GM23338 (cell line): ENCODE measurements at regions not wholly inside any gene's neighbourhood (a gene's known extent, or its start where the extent isn't known, plus 50 kb on each side); places are given as distances from the start of the nearest gene placed in this dataset.

Experiments used
- ATAC-seq: fragments of 200-7000 bp; cut with Tn5 transposase; 3 replicates; pipeline ENCODE4 v1.9.1; 2020
- DNase-seq: peaks from one replicate; pipeline ENCODE4 v3.0.0-alpha.2; 2015; ENCODE audit warnings: low spot score
- H2AFZ ChIP-seq: fragments of 200-600 bp; sonication (generic); 2 replicates; pipeline ENCODE4 v1.8.0; 2016; ENCODE audit warnings: antibody characterized with exemption, mild to moderate bottlenecking, moderate library complexity
- H3F3A ChIP-seq: fragments of 200-600 bp; sonication (generic); replicated peaks from 2 replicates; pipeline ENCODE4 v1.8.0; 2017; ENCODE audit warnings: antibody characterized with exemption, mixed run types, low read depth
- H3K27ac ChIP-seq: fragments of 200-600 bp; sonication (generic); 2 replicates; pipeline ENCODE4 v1.6.1; 2016; ENCODE audit warnings: low read depth
- H3K27me3 ChIP-seq: fragments of 200-600 bp; sonication (generic); 2 replicates; pipeline ENCODE4 v1.8.0; 2016; ENCODE audit warnings: mild to moderate bottlenecking, mixed run types, moderate library complexity; ENCODE audit not compliant: insufficient read depth
- H3K36me3 ChIP-seq: fragments of 200-600 bp; sonication (generic); 2 replicates; pipeline ENCODE4 v1.8.0; 2016; ENCODE audit warnings: mild to moderate bottlenecking; ENCODE audit not compliant: insufficient read depth
- H3K4me1 ChIP-seq: fragments of 200-600 bp; sonication (generic); 2 replicates; pipeline ENCODE4 v1.8.0; 2016; ENCODE audit warnings: mild to moderate bottlenecking, moderate library complexity; ENCODE audit not compliant: insufficient read depth
- H3K4me2 ChIP-seq: fragments of 200-600 bp; sonication (generic); 2 replicates; pipeline ENCODE4 v1.7.1; 2017; ENCODE audit warnings: mixed run types
- H3K4me3 ChIP-seq: fragments of 200-600 bp; sonication (generic); 2 replicates; pipeline ENCODE4 v1.6.1; 2016; ENCODE audit warnings: mixed run types
- H3K79me2 ChIP-seq: fragments of 200-600 bp; sonication (generic); replicated peaks from 2 replicates; pipeline ENCODE4 v1.8.0; 2017; ENCODE audit warnings: mild to moderate bottlenecking; ENCODE audit not compliant: insufficient read depth
- H3K9me2 ChIP-seq: fragments of 200-600 bp; sonication (generic); 2 replicates; pipeline ENCODE4 v1.8.0; 2017; ENCODE audit not compliant: insufficient read depth
- H4K20me1 ChIP-seq: fragments of 200-600 bp; sonication (generic); replicated peaks from 2 replicates; pipeline ENCODE4 v1.8.0; 2017; ENCODE audit warnings: mild to moderate bottlenecking; ENCODE audit not compliant: insufficient read depth
- H3K27ac Mint-ChIP-seq: 2 replicates; pipeline ENCODE4 v1.8.0; 2020; ENCODE audit warnings: inconsistent platforms, mild to moderate bottlenecking, moderate library complexity, mixed read lengths
- H3K27me3 Mint-ChIP-seq: 3 replicates; pipeline ENCODE4 v1.8.0; 2022; ENCODE audit warnings: low read depth, mild to moderate bottlenecking, moderate library complexity, mixed read lengths, inconsistent platforms; ENCODE audit not compliant: insufficient read depth, poor library complexity
- H3K36me3 Mint-ChIP-seq: 3 replicates; pipeline ENCODE4 v1.8.0; 2021; ENCODE audit warnings: low read depth, mild to moderate bottlenecking, inconsistent platforms, moderate library complexity, mixed read lengths
- H3K4me1 Mint-ChIP-seq: 3 replicates; pipeline ENCODE4 v1.8.0; 2020; ENCODE audit warnings: mild to moderate bottlenecking, inconsistent platforms, mixed read lengths
- H3K4me3 Mint-ChIP-seq: 3 replicates; pipeline ENCODE4 v1.8.0; 2021; ENCODE audit warnings: moderate library complexity, mild to moderate bottlenecking, inconsistent platforms, mixed read lengths
- H3K9me3 Mint-ChIP-seq: 3 replicates; pipeline ENCODE4 v1.8.0; 2020; ENCODE audit warnings: moderate library complexity, mild to moderate bottlenecking, inconsistent platforms, mixed read lengths
- CTCF ChIP-seq, 2 experiments: fragments of 200-600 bp in 1 of 2; sonication (generic) in 1 of 2; conservative IDR thresholded peaks; 2 replicates each; pipeline versions ENCODE4 v1.5.1 to v1.6.1; 2016 to 2017; ENCODE audit warnings: antibody characterized with exemption in 2 of 2, low read depth in 2 of 2, mild to moderate bottlenecking in 2 of 2, moderate library complexity in 1 of 2
- EZH2 ChIP-seq: fragments of 200-600 bp; sonication (generic); IDR thresholded peaks from one replicate; pipeline ENCODE4 v1.8.0; 2017; ENCODE audit warnings: antibody characterized with exemption, mild to moderate bottlenecking, low read depth; ENCODE audit not compliant: unreplicated experiment
- EZH2phosphoT487 ChIP-seq: fragments of 200-600 bp; sonication (generic); IDR thresholded peaks from one replicate; pipeline ENCODE4 v1.8.1; 2018; ENCODE audit warnings: antibody characterized with exemption; ENCODE audit not compliant: unreplicated experiment
- JUNB ChIP-seq: IDR thresholded peaks from one replicate; pipeline ENCODE4 v1.6.1; 2016; ENCODE audit warnings: antibody characterized with exemption; ENCODE audit not compliant: unreplicated experiment
- NANOG ChIP-seq: IDR thresholded peaks from 2 replicates; pipeline ENCODE4 v1.6.1; 2016; ENCODE audit warnings: antibody characterized with exemption, borderline replicate concordance
- POLR2AphosphoS5 ChIP-seq: IDR thresholded peaks from 2 replicates; pipeline ENCODE4 v1.6.1; 2016; ENCODE audit warnings: antibody characterized with exemption, low read depth
- REST ChIP-seq: IDR thresholded peaks from one replicate; pipeline ENCODE4 v1.6.1; 2018; ENCODE audit warnings: antibody characterized with exemption; ENCODE audit not compliant: unreplicated experiment
- STAT1 ChIP-seq: IDR thresholded peaks from one replicate; pipeline ENCODE4 v1.6.1; 2016; ENCODE audit warnings: antibody characterized with exemption; ENCODE audit not compliant: unreplicated experiment
- ZNF331 ChIP-seq: fragments of 250-450 bp; sonication (Bioruptor Pico); IDR thresholded peaks from 2 replicates; pipeline ENCODE4 v1.5.0; 2020; ENCODE audit warnings: low read depth, mild to moderate bottlenecking, moderate library complexity

GRCh38 chr10:53534428-53534827 is 761.8 kb upstream of the MBL2 start (continued):
- TF ChIP-seq CTCF (conservative IDR thresholded peaks at IDR 0.05; ENCODE audit: low read depth in 2 of 2) (no peak), ZNF331 (CRISPR knock-in tag) (no peak), EZH2phosphoT487 (no peak), REST (no peak), EZH2 (no peak), STAT1 (no peak)

- peaks cover 2% of the 10 kb centered on the region; the same call in 2 of the 3 replicates for H3K9me3 Mint-ChIP-seq
- Histone ChIP-seq H3K9me2 (no peaks in the 10 kb centered on the region), H3K4me1 (peaks cover 9% of the 10 kb centered on the region), H3K4me2 (no peak overlapping the region), H3K27ac (no peak overlapping the region), H3K79me2 (no peaks in the 10 kb centered on the region), H3K36me3 (no peaks in the 10 kb centered on the region), H3K4me3 (no peak overlapping the region), H2AFZ (no peak overlapping the region), H4K20me1 (no peaks in the 10 kb centered on the region), H3F3A (no peaks in the 10 kb centered on the region), H3K27me3 (no peaks in the 10 kb centered on the region)
- no peak overlapping the region for H3K4me3 Mint-ChIP-seq
- H3K4me1 Mint-ChIP-seq = peaks cover 6% of the 10 kb centered on the region
- peak overlapping the region; percentile 68; the same call in 1 of the 2 replicates for H3K27ac Mint-ChIP-seq
- DNase-seq = no peak
- peaks cover 16% of the 10 kb centered on the region for H3K36me3 Mint-ChIP-seq
- no peaks in the 10 kb centered on the region for H3K27me3 Mint-ChIP-seq
- ATAC-seq = no peak
- TF ChIP-seq STAT1 (no peak), REST (no peak), ZNF331 (CRISPR knock-in tag) (no peak), EZH2 (no peak), JUNB (no peak), POLR2AphosphoS5 (no peak), NANOG (no peak), EZH2phosphoT487 (no peak)
Observed at GRCh38 chr10:53528974-53529373, 756.4 kb upstream of the MBL2 start.
